Naive thymus-derived CD8-positive, alpha-beta T cell (primary cell): ENCODE measurements at regions not wholly inside any gene's neighbourhood (a gene's known extent, or its start where the extent isn't known, plus 50 kb on each side); places are given as distances from the start of the nearest gene placed in this dataset.

Experiments
- ATAC-seq, 2 donors: fragments of 150-1000 bp; cut with Tn5 transposase in 1 of 2; sonication (Bioruptor Pico), chemical (Tn5 transposase) in 1 of 2; 1 replicate in 1 of 2; 2 replicates in 1 of 2; pipeline ENCODE4 v1.10.0; 2021; ENCODE audit warnings: mild to moderate bottlenecking in 2 of 2, moderate library complexity in 2 of 2
- POLR2A ChIA-PET: fragments of 350-600 bp; sonication (Branson Sonifier 250); formaldehyde crosslinking; loops from one replicate; lab custom pipeline; 2021; ENCODE audit warnings: antibody characterized with exemption; lab: Charles Lee
- DNase-seq, 10 donors: peaks; one replicate each; pipeline versions ENCODE4 v3.0.0 to v3.0.0-alpha.2; 2020 to 2022
- H3K27ac Mint-ChIP-seq, 10 donors: one replicate each; pipeline ENCODE4 v1.8.0; 2020 to 2022; ENCODE audit warnings: mild to moderate bottlenecking in 10 of 10, mixed read lengths in 10 of 10, moderate library complexity in 4 of 10, inconsistent platforms in 1 of 10
- H3K27me3 Mint-ChIP-seq, 5 donors: one replicate each; pipeline ENCODE4 v1.8.0; 2021 to 2022; ENCODE audit warnings: mixed read lengths in 5 of 5
- H3K36me3 Mint-ChIP-seq, 3 donors: one replicate each; pipeline ENCODE4 v1.8.0; 2020 to 2022; ENCODE audit warnings: mixed read lengths in 3 of 3, mild to moderate bottlenecking in 2 of 3, inconsistent platforms in 1 of 3
- H3K4me1 Mint-ChIP-seq, 4 donors: one replicate each; pipeline ENCODE4 v1.8.0; 2021 to 2022; ENCODE audit warnings: mixed read lengths in 4 of 4
- H3K4me3 Mint-ChIP-seq, 10 donors: one replicate each; pipeline ENCODE4 v1.8.0; 2020 to 2022; ENCODE audit warnings: mild to moderate bottlenecking in 10 of 10, mixed read lengths in 10 of 10, moderate library complexity in 6 of 10, inconsistent platforms in 1 of 10
- H3K9me3 Mint-ChIP-seq, 9 donors: one replicate each; pipeline ENCODE4 v1.8.0; 2020 to 2022; ENCODE audit warnings: mixed read lengths in 9 of 9, mild to moderate bottlenecking in 3 of 9, inconsistent platforms in 1 of 9, moderate library complexity in 1 of 9

DNA sequence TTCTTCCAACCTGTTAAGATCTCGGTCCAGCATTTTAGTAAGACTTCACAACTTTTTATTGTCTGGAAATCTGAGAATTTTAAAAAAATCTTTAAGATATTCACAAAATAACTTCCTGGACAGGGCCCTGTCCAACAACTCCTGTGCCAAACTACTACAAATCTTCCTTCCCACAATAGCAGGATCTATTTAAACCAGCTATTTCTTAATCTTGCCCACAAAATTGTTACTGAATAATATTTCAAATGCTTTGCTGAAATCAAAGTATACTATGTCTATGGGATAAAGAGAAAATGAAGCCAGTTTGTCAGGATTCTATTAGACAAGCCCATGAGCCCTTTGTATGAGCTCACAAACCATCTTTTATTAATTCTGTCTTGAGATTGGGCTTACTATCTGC lies 104.1 kb upstream of the DDIT4L start:
- Mint-ChIP-seq H3K4me3 (no peak overlapping the region), H3K4me1 (no peaks in the 10 kb centered on the region), H3K27ac (no peak overlapping the region), H3K9me3 (no peaks in the 10 kb centered on the region), H3K27me3 (peaks cover 0 to 2% (median 0%) of the 10 kb centered on the region in 5 donors), H3K36me3 (no peaks in the 10 kb centered on the region)
- DNase-seq (no peak), ATAC-seq (no peak)
- POLR2A ChIA-PET: no interaction called here

DNA sequence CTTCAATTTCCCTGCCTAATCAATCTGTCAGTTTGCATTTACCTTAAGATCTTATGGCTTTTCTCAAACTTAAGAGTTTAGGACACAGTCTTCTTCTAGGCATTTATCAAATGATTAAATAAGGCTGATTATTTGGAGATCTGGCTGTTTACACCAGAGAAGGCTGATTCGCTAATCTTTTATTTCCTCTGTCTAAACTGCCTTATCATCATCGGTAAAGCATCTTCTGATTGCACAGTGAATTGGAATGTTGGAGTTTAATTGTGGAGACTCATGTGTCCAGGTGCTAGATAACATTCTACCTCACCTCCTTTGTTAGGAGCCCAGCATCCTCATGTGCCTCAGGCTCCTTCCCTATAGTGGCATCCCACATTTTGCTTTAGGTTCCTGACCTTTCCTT lies 100.3 kb upstream of the DDIT4L start:
- H3K27ac Mint-ChIP-seq: no peak overlapping the region
- no peaks in the 10 kb centered on the region for H3K36me3 Mint-ChIP-seq
- no peak for ATAC-seq
- no peak overlapping the region for H3K4me3 Mint-ChIP-seq
- no peak for DNase-seq
- POLR2A ChIA-PET: no interaction called here
- peaks cover 0 to 13% (median 3%) of the 10 kb centered on the region in 5 donors for H3K27me3 Mint-ChIP-seq
- H3K9me3 Mint-ChIP-seq: no peaks in the 10 kb centered on the region
- peaks cover 0 to 3% (median 0%) of the 10 kb centered on the region in 4 donors for H3K4me1 Mint-ChIP-seq

DNA sequence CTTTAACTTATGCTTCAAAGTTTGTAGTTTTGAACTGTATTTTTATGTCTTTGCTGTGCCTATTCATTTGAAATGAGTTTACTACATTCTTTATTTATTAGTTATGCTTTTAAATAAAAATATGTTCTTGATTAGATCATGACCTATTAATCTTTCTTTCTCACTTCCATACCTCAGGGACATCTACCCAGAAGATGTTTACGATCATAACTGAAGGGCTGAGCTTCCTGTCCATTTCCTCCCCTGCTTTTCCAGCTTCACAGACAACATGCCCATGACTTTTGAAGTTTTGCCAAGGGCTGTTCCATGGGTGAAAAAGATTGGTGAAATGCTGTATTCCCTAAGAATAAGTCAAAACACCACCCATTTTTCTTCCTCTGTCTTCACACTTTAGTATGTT lies 99.7 kb upstream of the DDIT4L start:
- Mint-ChIP-seq H3K27ac (no peak overlapping the region), H3K9me3 (no peaks in the 10 kb centered on the region), H3K4me3 (no peak overlapping the region), H3K27me3 (peaks cover 0 to 13% (median 3%) of the 10 kb centered on the region in 5 donors), H3K36me3 (no peaks in the 10 kb centered on the region), H3K4me1 (peaks cover 0 to 3% (median 0%) of the 10 kb centered on the region in 4 donors)
- no peak for DNase-seq
- POLR2A ChIA-PET: no interaction called here
- no peak for ATAC-seq

DNA sequence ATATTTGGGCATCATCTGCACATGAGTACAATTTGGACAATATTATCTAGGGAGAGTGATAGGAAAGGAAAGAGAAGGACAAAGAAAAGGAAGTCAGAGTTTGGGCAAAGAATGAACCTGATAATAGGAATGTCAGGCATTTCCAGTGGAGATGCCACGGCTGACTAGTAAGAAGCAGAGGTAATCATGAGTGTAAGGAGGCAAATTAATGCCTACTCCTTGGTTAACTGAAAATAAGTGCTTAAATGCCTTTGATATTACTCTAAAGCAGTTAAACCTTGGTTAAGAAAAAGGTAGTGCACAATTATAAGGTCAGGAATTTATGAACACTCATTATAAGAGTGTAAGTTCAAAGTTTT lies 99.2 kb upstream of the DDIT4L start:
- POLR2A ChIA-PET: no interaction called here

DNA sequence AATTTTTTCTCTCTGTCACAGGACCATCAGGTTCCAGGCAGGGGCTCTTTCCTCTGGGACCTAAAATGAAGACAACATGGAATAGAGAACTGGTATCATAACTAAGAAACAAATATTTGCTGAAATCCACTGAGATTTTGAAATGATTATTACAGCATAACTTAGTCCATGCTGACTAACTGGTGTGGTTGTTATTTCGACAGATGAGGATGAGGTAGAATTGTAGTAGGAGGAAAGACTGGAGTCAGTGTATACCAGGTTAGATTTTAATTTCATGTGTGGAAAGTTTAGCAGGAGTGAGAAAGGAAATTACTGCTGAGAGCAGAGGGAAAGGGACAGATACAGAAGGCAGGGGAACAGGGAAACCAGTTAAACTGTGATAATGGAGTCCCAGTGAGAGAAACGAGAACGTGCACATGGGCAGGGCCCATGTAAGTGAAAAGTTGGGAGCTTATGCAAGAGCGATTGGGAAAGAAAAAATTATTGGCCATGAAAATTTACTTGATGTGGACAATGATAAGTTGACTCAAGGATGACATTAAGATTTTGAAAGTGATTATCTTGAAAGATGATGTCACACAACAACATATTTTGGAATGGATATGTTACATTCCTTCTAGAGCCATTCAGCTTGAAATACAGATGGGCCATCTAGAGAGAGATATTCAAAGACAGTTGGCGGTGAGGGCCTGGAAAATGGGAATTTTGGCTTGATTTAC lies 98.7 kb upstream of the DDIT4L start:
- POLR2A ChIA-PET: no interaction called here
- Mint-ChIP-seq H3K9me3 (no peaks in the 10 kb centered on the region), H3K27ac (no peak overlapping the region), H3K4me3 (no peak overlapping the region), H3K4me1 (peaks cover 0 to 3% (median 0%) of the 10 kb centered on the region in 4 donors), H3K36me3 (no peaks in the 10 kb centered on the region), H3K27me3 (peaks cover 0 to 13% (median 4%) of the 10 kb centered on the region in 5 donors)
- no peak for DNase-seq
- ATAC-seq: no peak

More for the DNA sequence above, 99.2 kb upstream of the DDIT4L start:
- peaks cover 0 to 3% (median 0%) of the 10 kb centered on the region in 4 donors for H3K4me1 Mint-ChIP-seq
- peaks cover 0 to 13% (median 4%) of the 10 kb centered on the region in 5 donors for H3K27me3 Mint-ChIP-seq
- no peak overlapping the region for H3K27ac Mint-ChIP-seq
- H3K36me3 Mint-ChIP-seq: no peaks in the 10 kb centered on the region
- no peaks in the 10 kb centered on the region for H3K9me3 Mint-ChIP-seq
- DNase-seq (no peak), ATAC-seq (no peak)
- H3K4me3 Mint-ChIP-seq: no peak overlapping the region

DNA sequence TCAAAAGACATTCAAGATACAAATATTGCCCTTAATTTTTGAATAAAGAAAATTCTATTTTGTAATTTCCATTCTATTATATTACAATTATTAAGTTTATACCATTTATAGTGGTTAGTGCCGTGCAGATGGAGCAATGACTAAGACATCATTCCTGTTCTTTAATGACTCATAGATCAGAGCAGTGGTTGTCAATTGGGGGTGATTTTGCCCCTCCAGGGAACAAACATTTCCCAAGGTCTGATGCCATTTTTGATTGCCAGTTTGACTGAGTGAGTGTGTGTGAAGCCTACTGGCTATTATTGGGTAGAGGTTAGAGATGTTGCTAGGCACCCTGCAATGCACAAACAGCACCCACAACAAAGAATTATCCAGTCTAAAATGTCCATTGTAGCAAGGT lies 97.9 kb upstream of the DDIT4L start:
- H3K36me3 Mint-ChIP-seq: no peaks in the 10 kb centered on the region
- peaks cover 0 to 3% (median 0%) of the 10 kb centered on the region in 4 donors for H3K4me1 Mint-ChIP-seq
- no peak for ATAC-seq
- no peak for DNase-seq
- H3K27me3 Mint-ChIP-seq: peaks cover 0 to 13% (median 4%) of the 10 kb centered on the region in 5 donors
- no peaks in the 10 kb centered on the region for H3K9me3 Mint-ChIP-seq
- POLR2A ChIA-PET: no interaction called here
- H3K4me3 Mint-ChIP-seq: no peak overlapping the region
- H3K27ac Mint-ChIP-seq: no peak overlapping the region

DNA sequence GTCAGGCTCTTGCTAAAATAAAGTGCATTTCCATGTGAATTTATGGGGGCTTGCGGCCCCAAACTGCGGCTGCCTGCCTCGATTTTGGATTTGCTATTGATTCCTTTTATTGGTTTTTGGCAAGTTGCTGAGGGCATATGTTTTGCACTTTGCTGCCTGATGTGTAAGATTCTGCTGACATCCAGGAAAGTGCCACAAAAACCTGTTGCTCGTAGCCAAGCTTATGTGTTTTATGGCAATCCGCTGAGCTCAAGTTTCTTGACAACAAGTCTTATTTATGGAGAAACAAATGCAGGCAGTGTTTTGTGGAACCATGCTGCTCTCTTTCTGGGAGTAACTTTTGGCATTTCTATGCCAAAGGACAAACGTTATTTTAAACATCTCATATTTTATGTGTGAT lies 97.3 kb upstream of the DDIT4L start:
- POLR2A ChIA-PET: no interaction called here
- Mint-ChIP-seq H3K36me3 (no peaks in the 10 kb centered on the region), H3K27ac (no peak overlapping the region), H3K27me3 (peaks cover 0 to 13% (median 4%) of the 10 kb centered on the region in 5 donors), H3K4me3 (no peak overlapping the region), H3K9me3 (no peaks in the 10 kb centered on the region), H3K4me1 (peaks cover 0 to 3% (median 0%) of the 10 kb centered on the region in 4 donors)
- ATAC-seq: no peak
- no peak for DNase-seq

DNA sequence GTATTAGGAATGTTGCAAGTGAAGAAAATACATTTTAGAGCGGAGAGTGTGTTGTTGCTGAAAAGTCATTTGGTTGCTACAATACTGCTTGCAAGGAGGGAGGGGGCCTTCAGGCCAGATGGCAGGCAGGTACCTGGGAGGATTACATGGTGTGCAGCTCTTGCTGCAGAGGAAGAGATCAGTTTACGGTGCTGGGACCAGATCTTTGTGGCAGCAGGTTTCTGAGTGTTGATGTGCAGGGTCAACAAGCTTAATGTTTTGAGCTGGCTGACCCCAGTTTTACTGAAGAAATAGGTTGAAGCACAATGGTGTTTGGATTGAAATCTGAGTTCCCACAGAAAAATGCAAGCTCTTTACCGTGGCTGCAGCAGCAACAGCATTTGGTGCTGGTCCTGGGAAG lies 96.4 kb upstream of the DDIT4L start:
- H3K27me3 Mint-ChIP-seq: peaks cover 0 to 17% (median 4%) of the 10 kb centered on the region in 5 donors
- no peaks in the 10 kb centered on the region for H3K9me3 Mint-ChIP-seq
- H3K27ac Mint-ChIP-seq: no peak overlapping the region
- DNase-seq: no peak
- H3K36me3 Mint-ChIP-seq: no peaks in the 10 kb centered on the region
- no peak for ATAC-seq
- no peak overlapping the region for H3K4me3 Mint-ChIP-seq
- POLR2A ChIA-PET: no interaction called here
- H3K4me1 Mint-ChIP-seq: peaks cover 0 to 3% (median 0%) of the 10 kb centered on the region in 4 donors

DNA sequence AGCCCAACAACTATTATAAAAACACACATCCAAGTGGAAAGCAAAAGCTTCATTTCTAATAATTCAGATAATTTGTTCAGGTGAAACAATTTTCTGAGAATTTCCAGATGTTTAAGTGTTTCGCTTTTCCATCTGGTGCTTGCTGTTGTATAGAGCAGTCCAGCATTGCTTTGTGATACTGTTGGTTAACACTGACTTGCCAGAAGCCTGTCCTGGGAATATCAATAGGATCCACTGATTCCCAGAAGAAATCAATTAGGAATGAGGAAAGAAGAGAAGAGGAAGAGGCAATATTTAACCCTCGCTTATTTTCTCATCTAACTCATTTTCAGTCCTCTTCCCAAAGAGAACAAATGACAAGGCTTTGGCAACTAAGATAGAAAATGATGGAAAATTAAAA lies 94.9 kb upstream of the DDIT4L start:
- ATAC-seq (no peak), DNase-seq (no peak)
- Mint-ChIP-seq H3K27me3 (peaks cover 0 to 19% (median 6%) of the 10 kb centered on the region in 5 donors), H3K9me3 (no peaks in the 10 kb centered on the region), H3K4me1 (peaks cover 0 to 3% (median 0%) of the 10 kb centered on the region in 4 donors), H3K27ac (no peak overlapping the region), H3K36me3 (no peaks in the 10 kb centered on the region), H3K4me3 (no peak overlapping the region)
- POLR2A ChIA-PET: no interaction called here

DNA sequence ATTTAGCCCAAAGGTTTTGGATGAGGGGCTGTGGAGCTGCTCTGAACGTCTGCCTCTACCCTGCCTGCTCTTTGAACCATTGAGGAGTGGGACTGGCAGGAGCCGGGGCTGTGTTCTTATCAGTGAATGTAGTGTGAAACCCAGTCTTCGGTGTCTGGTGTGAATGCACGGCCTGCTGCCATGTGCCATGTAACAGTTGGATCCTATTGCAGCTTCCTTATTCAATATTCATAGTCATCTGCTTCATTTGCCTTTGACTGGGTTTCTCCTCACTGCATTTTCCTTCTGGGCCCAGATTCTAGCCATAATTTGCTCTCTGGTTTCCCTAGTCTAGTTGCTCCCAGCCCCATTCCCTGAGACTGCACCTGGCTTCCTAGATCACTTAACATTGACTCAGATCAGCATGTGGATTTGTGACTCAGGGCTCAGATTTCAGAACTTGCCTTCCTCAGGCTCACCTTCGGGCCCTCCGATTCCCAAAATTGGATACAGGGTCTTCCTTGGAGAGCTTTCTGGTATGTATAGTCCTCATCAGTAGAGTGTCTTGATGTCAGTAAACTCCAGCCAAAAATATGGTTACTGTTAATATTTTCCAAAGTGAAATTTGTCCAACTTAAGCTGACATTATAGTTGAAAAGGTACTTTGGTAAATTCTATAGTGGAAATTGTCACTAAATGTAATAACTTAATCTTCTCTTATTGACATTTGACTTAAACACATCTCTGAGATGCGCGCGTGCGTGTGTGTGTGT lies 94.0 kb upstream of the DDIT4L start:
- H3K4me1 Mint-ChIP-seq: peaks cover 0 to 3% (median 0%) of the 10 kb centered on the region in 4 donors
- DNase-seq (no peak), ATAC-seq (no peak)
- no peak overlapping the region for H3K4me3 Mint-ChIP-seq
- peaks cover 0 to 17% (median 6%) of the 10 kb centered on the region in 5 donors for H3K27me3 Mint-ChIP-seq
- POLR2A ChIA-PET: no interaction called here
- no peak overlapping the region for H3K27ac Mint-ChIP-seq
- H3K36me3 Mint-ChIP-seq: no peaks in the 10 kb centered on the region
- no peaks in the 10 kb centered on the region for H3K9me3 Mint-ChIP-seq

DNA sequence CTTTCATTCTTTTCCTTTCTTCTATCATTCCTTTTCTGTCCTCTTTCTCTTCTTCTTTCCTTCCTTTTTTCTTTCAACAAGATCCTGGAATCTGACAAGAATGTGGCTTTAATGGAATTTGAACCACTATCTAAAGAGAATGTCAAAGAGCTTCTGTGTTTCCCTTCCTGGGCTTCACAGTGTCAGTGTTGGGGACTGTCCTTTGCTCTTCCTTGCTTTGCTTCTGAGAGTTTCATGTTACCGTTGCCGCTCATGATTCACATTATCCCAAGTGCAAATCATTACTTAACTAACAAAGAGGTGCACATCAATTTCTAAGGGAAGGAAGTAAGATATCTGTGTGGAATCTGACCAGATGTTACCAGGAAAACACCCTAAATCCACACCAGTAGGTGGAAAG lies 90.5 kb upstream of the DDIT4L start:
- Mint-ChIP-seq H3K4me3 (no peak overlapping the region), H3K27me3 (peaks cover 0 to 10% (median 4%) of the 10 kb centered on the region in 5 donors), H3K27ac (peak overlapping the region in 1 of 10 donors; percentile 11), H3K36me3 (no peaks in the 10 kb centered on the region), H3K9me3 (no peaks in the 10 kb centered on the region), H3K4me1 (no peaks in the 10 kb centered on the region)
- no peak for ATAC-seq
- DNase-seq: no peak
- POLR2A ChIA-PET: no interaction called here

DNA sequence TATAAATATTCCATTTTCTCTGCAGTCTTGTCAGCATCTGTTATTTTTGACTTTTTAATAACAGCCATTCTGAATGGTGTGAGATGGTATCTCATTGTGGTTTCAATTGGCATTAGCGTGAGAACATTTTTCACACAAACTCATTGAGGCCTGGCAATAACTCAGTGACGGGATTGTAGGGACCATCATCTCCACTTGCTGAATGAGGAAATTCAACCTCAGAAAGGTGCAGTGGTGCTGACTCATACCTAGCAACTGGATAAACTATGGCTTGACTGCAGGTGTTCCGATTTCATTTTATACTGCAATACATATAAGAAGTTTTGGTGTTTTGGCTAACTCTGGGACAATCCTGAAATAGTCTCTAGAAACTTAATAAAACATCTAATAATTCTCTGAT lies 88.3 kb upstream of the DDIT4L start:
- H3K27ac Mint-ChIP-seq: no peak overlapping the region
- peaks cover 0 to 17% (median 4%) of the 10 kb centered on the region in 5 donors for H3K27me3 Mint-ChIP-seq
- POLR2A ChIA-PET: no interaction called here
- ATAC-seq: no peak
- H3K9me3 Mint-ChIP-seq: no peaks in the 10 kb centered on the region
- no peak overlapping the region for H3K4me3 Mint-ChIP-seq
- no peak for DNase-seq
- H3K36me3 Mint-ChIP-seq: no peaks in the 10 kb centered on the region
- no peaks in the 10 kb centered on the region for H3K4me1 Mint-ChIP-seq

DNA sequence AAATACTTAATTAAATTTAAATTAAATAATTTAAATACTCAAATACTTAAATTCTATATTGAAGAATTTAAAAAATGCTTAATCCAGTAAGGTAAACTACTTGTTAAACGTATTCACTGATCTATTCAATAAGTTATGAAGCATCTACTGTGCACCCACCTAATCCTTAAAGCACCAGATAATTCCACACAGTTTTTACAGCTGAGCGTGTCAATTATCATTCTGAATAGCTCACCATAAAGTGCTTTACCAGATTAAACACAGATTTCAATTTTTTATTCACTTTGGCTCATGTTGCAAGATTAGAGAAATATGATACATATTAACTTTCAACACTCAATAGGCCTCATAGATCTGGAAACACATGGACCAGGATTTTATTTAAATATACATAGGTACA lies 79.2 kb upstream of the DDIT4L start:
- POLR2A ChIA-PET: no interaction called here
- peaks cover 0 to 5% (median 0%) of the 10 kb centered on the region in 3 donors for H3K36me3 Mint-ChIP-seq
- H3K9me3 Mint-ChIP-seq: peaks cover 0 to 12% (median 7%) of the 10 kb centered on the region in 9 donors
- H3K4me1 Mint-ChIP-seq: no peaks in the 10 kb centered on the region
- ATAC-seq (no peak), DNase-seq (no peak)
- no peak overlapping the region for H3K4me3 Mint-ChIP-seq
- no peak overlapping the region for H3K27ac Mint-ChIP-seq
- H3K27me3 Mint-ChIP-seq: peaks cover 0 to 9% (median 4%) of the 10 kb centered on the region in 5 donors
